Activated naive CD8-positive, alpha-beta T cell treated with anti-CD3 and anti-CD28 coated beads, Interleukin-2, amount 50 U/mL, for 24 hours (primary cell): ENCODE measurements at regions not wholly inside any gene's neighbourhood (a gene's known extent, or its start where the extent isn't known, plus 50 kb on each side); places are given as distances from the start of the nearest gene placed in this dataset.

ENCODE experiments used
- ATAC-seq: fragments of 150-1000 bp; cut with Tn5 transposase; one replicate; pipeline ENCODE4 v1.10.0; 2021
- DNase-seq: peaks from one replicate; pipeline ENCODE4 v3.0.0; 2021
- H3K27ac Mint-ChIP-seq: one replicate; pipeline ENCODE4 v1.8.0; 2021; ENCODE audit warnings: mild to moderate bottlenecking, mixed read lengths
- H3K27me3 Mint-ChIP-seq: one replicate; pipeline ENCODE4 v1.8.0; 2021; ENCODE audit warnings: mixed read lengths
- H3K36me3 Mint-ChIP-seq: one replicate; pipeline ENCODE4 v1.8.0; 2021; ENCODE audit warnings: low read depth, mixed read lengths
- H3K4me1 Mint-ChIP-seq: one replicate; pipeline ENCODE4 v1.8.0; 2021; ENCODE audit warnings: mixed read lengths
- H3K4me3 Mint-ChIP-seq: one replicate; pipeline ENCODE4 v1.8.0; 2021; ENCODE audit warnings: mild to moderate bottlenecking, moderate library complexity, mixed read lengths
- H3K9me3 Mint-ChIP-seq: one replicate; pipeline ENCODE4 v1.8.0; 2021; ENCODE audit warnings: mixed read lengths

DNA sequence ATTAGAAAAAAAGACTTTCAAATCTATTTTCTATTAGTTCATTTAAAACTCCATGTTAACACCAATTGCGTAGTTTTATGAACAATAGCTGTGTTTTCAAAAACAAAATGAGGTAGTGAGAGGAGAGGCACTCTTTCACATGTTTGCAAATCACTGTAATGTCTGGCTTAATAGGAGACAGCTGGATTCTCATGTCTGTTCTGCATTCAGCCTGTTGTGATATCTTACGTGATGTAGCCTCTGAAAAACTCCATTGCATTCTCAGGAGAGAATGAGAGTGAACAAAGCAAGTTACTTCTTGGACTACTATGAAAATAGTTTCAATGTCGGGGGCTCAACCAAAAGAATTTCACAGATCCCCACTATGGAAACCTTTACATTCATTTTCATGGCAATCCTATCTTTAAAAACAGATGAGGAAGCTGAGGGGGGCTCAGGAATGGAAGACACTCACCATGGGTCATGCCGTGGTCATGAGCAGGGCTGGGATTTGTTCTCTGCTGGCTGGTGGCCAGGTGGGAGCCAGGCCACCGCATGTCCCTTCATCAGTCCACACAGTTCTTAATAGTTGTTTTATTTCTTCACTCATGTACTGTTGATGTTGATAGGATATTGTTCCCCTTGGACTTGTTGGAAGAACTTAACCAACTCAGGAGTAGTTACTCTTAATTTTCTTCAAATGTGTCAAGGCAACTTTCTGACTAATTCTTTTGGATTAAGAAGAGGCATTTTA, 346.2 kb upstream of the FAR2 start:
- H3K9me3 Mint-ChIP-seq = no peaks in the 10 kb centered on the region
- DNase-seq = no peak
- H3K27ac Mint-ChIP-seq = no peak overlapping the region
- no peaks in the 10 kb centered on the region for H3K4me1 Mint-ChIP-seq
- H3K36me3 Mint-ChIP-seq = no peaks in the 10 kb centered on the region
- no peak for ATAC-seq
- H3K4me3 Mint-ChIP-seq = no peak overlapping the region
- no peaks in the 10 kb centered on the region for H3K27me3 Mint-ChIP-seq

DNA sequence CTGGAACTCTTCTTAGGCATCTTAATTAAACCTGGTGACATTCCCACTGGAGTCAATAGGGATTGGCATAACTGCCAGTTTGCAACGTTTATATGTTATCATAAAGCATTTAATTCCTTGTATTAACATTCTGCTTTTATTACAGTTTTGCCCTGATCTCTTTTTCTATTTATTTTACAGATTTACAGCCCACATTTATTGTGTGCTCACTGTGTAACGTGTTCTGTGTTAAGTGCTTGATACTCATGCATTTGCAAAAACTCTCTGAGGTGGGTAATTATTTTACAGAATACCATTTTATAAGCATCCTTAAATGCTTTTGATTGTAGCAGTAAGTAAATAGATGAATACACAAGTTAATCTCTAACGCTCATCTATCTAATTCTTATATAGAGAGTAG, 341.5 kb upstream of the FAR2 start:
- H3K27ac Mint-ChIP-seq = no peak overlapping the region
- no peaks in the 10 kb centered on the region for H3K9me3 Mint-ChIP-seq
- H3K4me3 Mint-ChIP-seq = no peak overlapping the region
- no peaks in the 10 kb centered on the region for H3K36me3 Mint-ChIP-seq
- H3K4me1 Mint-ChIP-seq = no peaks in the 10 kb centered on the region
- no peak for DNase-seq
- peaks cover 4% of the 10 kb centered on the region for H3K27me3 Mint-ChIP-seq
- no peak for ATAC-seq

DNA sequence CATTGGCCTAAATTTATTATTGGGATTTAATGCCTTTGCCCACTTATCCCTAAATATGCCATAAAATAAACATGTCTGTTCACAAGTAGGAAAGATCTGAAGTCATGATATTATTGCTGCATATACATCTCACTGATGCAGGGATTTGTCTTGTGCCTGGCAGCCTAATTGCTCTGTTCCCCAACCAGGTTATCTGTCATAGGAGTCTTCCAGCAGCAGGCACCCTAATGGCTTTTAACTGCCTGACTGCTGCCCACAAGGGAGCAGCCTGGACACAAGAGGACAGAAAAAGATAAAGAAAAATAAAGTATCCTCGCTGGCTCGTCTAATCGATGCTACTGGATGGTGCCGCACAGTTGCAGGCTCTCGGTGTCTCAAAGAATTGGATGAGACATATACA, 337.6 kb upstream of the FAR2 start:
- no peak overlapping the region for H3K27ac Mint-ChIP-seq
- no peaks in the 10 kb centered on the region for H3K36me3 Mint-ChIP-seq
- H3K4me1 Mint-ChIP-seq = no peaks in the 10 kb centered on the region
- DNase-seq (no peak), ATAC-seq (no peak)
- H3K27me3 Mint-ChIP-seq = peaks cover 4% of the 10 kb centered on the region
- no peak overlapping the region for H3K4me3 Mint-ChIP-seq
- no peaks in the 10 kb centered on the region for H3K9me3 Mint-ChIP-seq

DNA sequence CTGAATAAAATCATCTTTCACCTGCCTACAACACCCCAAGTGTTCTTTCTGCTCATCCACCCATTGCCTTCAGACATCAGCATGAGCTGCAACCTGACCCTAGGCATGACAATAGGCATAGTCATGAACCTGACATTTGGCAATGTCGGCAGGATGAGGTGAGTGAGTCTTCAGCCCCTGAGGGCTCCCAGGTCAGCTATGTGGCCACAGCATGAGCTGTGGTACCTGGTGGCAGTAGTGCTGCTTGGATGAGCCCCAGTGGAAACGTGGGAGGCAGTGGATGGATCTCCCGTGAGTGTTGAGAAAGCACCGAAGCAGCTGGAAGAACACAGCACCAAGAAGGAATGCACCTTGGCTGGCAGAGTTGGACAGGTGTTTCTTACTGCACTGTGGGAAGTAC, 334.8 kb upstream of the FAR2 start:
- ATAC-seq (no peak), DNase-seq (no peak)
- no peaks in the 10 kb centered on the region for H3K4me1 Mint-ChIP-seq
- no peaks in the 10 kb centered on the region for H3K9me3 Mint-ChIP-seq
- H3K4me3 Mint-ChIP-seq = no peak overlapping the region
- no peaks in the 10 kb centered on the region for H3K36me3 Mint-ChIP-seq
- no peak overlapping the region for H3K27ac Mint-ChIP-seq
- H3K27me3 Mint-ChIP-seq = no peaks in the 10 kb centered on the region

DNA sequence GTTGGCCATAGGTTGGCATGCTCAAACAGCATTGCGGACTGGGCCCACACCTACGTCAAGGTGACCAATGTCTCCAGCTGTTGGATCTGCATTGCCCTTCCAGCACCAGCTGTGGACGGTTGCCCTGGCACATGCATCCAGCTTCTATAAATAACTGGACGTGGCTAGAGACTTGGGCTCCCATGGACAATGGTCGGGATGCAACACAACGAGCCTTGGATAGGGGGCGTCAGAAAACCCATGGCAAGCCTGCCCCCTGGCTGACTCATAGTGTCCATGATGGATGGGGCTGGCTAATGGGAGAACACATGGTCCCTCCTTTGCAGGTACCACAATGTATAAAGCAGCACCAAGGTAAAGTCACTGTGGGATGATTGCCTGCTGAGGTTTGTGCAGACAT, 331.6 kb upstream of the FAR2 start:
- H3K36me3 Mint-ChIP-seq = no peaks in the 10 kb centered on the region
- no peaks in the 10 kb centered on the region for H3K4me1 Mint-ChIP-seq
- DNase-seq (no peak), ATAC-seq (no peak)
- H3K27me3 Mint-ChIP-seq = no peaks in the 10 kb centered on the region
- no peak overlapping the region for H3K4me3 Mint-ChIP-seq
- no peak overlapping the region for H3K27ac Mint-ChIP-seq
- no peaks in the 10 kb centered on the region for H3K9me3 Mint-ChIP-seq

DNA sequence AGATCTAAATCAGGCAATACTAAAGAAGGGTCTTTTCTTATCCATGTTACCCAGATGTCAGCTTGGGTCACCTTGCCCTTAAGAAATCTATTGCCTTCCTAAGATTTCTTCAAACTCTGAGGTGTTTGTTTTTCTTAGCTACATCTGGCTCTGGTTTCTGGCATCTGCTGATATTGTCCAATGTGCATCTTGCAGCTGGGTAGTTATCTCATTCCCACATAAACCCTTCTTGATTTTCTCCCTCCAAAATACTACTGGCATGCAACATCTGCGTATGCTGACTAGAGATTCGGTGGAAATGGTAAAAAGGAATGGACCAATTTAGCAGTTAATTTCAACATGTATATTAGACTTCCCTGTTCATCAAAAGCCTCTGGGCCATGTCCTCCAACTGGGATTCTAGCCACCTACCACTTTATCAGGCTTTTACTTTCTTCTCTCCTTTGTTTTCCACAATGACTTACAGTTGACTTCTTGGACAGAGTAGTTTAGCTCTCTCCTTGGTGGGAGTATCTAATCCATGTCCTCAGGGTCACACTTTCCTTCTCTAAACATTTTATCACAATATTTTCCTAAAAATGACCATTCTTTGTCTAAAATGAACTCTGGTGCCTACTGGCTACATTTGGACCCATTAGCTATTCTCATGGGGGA, 324.8 kb upstream of the FAR2 start:
- ATAC-seq = no peak
- no peak for DNase-seq
- Mint-ChIP-seq H3K27me3 (peaks cover 2% of the 10 kb centered on the region), H3K27ac (no peak overlapping the region), H3K4me3 (no peak overlapping the region), H3K4me1 (no peaks in the 10 kb centered on the region), H3K36me3 (no peaks in the 10 kb centered on the region), H3K9me3 (no peaks in the 10 kb centered on the region)

DNA sequence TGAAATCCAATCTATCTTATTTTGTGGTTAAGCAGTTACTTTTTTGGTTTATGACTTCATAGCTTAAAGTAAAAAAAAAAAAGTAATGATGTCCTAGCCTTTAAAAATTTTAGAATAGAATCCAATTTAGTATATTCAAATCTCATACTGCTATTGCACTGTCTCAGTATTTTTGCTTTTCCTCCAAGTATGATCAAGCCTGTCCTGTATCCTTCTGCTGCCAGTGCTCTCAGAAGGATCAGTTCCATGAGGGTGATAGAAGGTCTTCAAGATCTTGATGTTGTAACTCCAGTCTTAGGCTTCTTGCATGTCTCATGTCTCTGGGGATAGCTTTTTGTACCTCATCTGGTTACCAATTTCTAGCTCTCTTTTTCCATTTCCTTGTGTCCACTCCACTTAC, 324.2 kb upstream of the FAR2 start:
- no peak overlapping the region for H3K4me3 Mint-ChIP-seq
- H3K36me3 Mint-ChIP-seq = no peaks in the 10 kb centered on the region
- peaks cover 2% of the 10 kb centered on the region for H3K27me3 Mint-ChIP-seq
- DNase-seq = no peak
- no peak overlapping the region for H3K27ac Mint-ChIP-seq
- H3K4me1 Mint-ChIP-seq = no peaks in the 10 kb centered on the region
- H3K9me3 Mint-ChIP-seq = no peaks in the 10 kb centered on the region
- ATAC-seq = no peak

DNA sequence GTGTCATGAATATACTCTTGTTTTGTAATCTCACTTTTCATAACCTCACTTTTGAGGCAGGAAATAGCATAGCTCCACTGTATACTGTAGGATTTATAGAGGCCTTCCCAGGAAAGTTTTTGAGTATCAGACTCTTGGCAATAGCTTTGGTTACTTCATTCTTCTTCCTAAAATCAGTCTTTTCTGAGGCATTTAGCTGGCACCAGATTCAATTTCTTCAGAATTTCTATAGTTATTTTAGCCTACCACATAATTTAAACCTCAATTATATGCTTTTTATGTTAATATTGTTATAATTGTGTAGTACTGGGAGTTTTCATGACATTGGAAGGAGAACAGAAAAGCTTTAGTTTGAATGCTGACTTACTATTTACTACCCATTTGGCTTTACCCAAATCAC, 322.3 kb upstream of the FAR2 start:
- Mint-ChIP-seq H3K4me1 (no peaks in the 10 kb centered on the region), H3K27ac (no peak overlapping the region), H3K27me3 (peaks cover 3% of the 10 kb centered on the region), H3K36me3 (no peaks in the 10 kb centered on the region), H3K4me3 (no peak overlapping the region), H3K9me3 (no peaks in the 10 kb centered on the region)
- no peak for ATAC-seq
- no peak for DNase-seq

DNA sequence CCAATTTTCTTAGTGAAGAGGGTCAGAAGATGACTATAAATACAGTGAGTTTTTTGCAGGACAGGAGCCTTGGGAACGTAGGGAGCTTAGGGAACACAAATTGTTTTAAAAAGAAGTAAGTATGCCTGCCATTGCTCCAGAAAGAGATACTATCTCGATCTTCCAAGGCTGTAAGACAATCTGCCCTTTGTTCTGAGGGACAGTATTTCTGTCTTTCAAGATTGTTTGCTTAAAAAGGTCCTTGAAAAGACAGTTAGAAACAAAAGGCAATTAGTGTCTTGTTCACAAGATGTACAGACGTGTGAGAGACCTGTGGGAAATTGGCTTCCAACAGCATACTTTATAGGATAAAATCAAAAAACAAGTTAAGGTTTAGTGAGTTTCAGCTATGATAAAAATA, 321.2 kb upstream of the FAR2 start:
- H3K4me1 Mint-ChIP-seq = no peaks in the 10 kb centered on the region
- ATAC-seq (no peak), DNase-seq (no peak)
- no peak overlapping the region for H3K4me3 Mint-ChIP-seq
- H3K27ac Mint-ChIP-seq = no peak overlapping the region
- H3K27me3 Mint-ChIP-seq = peaks cover 3% of the 10 kb centered on the region
- no peaks in the 10 kb centered on the region for H3K36me3 Mint-ChIP-seq
- H3K9me3 Mint-ChIP-seq = no peaks in the 10 kb centered on the region

DNA sequence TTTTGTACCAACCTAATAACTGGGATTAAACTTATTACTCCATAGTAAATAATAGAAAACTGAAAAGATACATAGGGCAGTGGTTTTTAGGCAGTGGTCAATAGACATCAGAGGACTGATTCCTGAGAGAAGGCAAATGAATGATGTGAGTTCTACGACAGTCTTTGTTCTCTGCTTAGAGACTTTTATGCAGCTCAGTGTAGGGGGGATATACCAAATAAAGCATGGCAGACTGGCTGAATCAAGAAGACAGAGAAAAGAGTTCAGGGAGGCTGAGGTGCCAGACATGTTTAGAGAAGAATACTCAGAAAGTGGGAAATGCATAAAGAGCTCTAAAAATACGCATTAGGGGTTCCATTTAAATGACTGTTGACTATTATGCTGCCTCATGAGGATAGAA, 320.8 kb upstream of the FAR2 start:
- DNase-seq (no peak), ATAC-seq (no peak)
- Mint-ChIP-seq H3K4me1 (no peaks in the 10 kb centered on the region), H3K9me3 (no peaks in the 10 kb centered on the region), H3K27ac (no peak overlapping the region), H3K36me3 (no peaks in the 10 kb centered on the region), H3K4me3 (no peak overlapping the region), H3K27me3 (peaks cover 3% of the 10 kb centered on the region)

DNA sequence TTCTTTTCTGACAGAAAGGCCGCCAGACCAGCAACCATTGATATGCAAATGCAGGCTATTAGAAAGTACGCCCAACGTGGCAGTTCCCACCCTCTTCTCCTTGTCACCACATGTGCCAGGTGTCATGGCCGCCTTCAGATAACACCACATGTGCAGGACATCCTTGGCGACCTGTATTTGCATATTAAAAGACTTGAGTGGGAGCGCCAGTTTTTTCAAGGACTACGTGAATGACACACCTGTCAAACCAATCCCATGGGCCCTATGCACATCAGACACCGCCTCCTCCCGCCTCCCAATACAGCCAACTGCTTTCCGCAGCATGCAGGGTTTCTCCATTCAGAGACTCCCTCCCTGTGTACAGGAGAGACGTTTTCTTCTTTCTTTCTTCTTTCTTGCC, 318.6 kb upstream of the FAR2 start:
- Mint-ChIP-seq H3K27me3 (peaks cover 3% of the 10 kb centered on the region), H3K4me1 (no peaks in the 10 kb centered on the region), H3K4me3 (no peak overlapping the region), H3K9me3 (peaks cover 4% of the 10 kb centered on the region), H3K27ac (no peak overlapping the region), H3K36me3 (no peaks in the 10 kb centered on the region)
- no peak for ATAC-seq
- DNase-seq = no peak

DNA sequence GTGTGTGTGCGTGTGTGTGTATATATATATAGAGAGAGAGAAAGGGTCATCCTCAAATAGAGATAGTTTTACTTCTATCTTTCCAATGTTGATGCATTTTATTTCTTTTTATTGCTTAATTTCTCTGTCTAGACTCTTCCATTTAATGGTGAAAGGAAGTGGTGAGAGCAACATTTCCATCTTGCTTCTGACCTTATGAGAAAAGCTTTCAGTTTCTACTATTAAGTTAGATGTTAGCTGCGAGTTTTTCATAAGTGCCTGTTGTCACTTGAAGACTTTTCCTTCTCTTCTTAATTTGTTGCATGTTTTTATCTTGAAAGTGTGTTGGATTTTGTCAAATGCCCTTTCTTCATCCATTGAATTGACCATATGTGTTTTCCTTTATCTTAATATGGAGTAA, 304.4 kb upstream of the FAR2 start:
- DNase-seq = no peak
- Mint-ChIP-seq H3K27me3 (peaks cover 2% of the 10 kb centered on the region), H3K4me3 (no peak overlapping the region), H3K9me3 (peaks cover 7% of the 10 kb centered on the region), H3K4me1 (no peaks in the 10 kb centered on the region), H3K36me3 (no peaks in the 10 kb centered on the region), H3K27ac (no peak overlapping the region)
- ATAC-seq = no peak

DNA sequence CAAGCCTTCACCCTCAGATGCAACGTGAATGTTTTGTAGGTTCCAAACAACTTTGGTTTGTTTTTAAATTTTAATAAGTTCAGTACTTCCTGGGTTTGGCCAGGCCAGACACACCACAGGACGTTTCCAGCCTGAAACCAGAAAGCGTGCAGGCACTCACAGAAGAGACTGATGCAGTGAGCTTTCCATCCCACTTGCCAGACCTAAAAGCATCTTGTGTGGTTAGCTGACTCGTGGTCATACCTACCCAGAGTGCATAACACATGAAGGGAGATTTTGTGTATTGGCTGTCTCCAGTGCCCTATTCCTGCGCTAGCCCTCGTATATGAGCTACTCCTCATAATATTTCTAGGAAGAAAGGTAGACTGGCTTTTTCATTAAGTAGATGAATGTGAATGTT, 297.3 kb upstream of the FAR2 start:
- ATAC-seq (no peak), DNase-seq (no peak)
- H3K9me3 Mint-ChIP-seq = no peaks in the 10 kb centered on the region
- no peaks in the 10 kb centered on the region for H3K36me3 Mint-ChIP-seq
- H3K4me1 Mint-ChIP-seq = no peaks in the 10 kb centered on the region
- H3K27ac Mint-ChIP-seq = no peak overlapping the region
- no peaks in the 10 kb centered on the region for H3K27me3 Mint-ChIP-seq
- H3K4me3 Mint-ChIP-seq = no peak overlapping the region

DNA sequence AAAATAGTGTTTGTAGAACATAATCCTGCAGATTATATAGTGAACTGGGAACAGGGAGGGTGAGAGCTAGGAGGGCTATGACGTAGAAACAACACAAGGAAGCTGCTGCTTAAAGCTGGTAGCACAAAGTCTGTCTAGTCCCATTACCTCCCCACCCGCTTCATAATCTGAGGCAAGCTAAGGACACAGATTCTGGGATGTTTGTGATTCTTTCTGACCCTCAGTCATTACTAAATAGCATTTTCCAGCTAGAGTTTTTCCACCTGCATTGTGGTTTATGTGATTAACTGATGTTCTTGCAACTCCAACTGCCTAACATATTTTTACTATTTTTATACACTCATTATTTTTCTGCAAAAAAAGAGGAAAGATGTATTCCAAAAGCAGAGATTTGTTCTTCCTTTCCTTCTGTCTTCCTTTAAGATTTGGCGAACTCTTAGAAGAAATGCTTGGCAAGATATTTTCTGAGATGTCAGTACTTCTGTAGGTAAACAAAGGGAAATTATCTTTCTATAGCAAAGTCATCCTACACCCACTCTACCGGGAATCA, 293.2 kb upstream of the FAR2 start:
- DNase-seq = no peak
- no peaks in the 10 kb centered on the region for H3K36me3 Mint-ChIP-seq
- H3K9me3 Mint-ChIP-seq = no peaks in the 10 kb centered on the region
- no peak for ATAC-seq
- H3K27ac Mint-ChIP-seq = no peak overlapping the region
- H3K27me3 Mint-ChIP-seq = no peaks in the 10 kb centered on the region
- H3K4me3 Mint-ChIP-seq = no peak overlapping the region
- H3K4me1 Mint-ChIP-seq = no peaks in the 10 kb centered on the region

DNA sequence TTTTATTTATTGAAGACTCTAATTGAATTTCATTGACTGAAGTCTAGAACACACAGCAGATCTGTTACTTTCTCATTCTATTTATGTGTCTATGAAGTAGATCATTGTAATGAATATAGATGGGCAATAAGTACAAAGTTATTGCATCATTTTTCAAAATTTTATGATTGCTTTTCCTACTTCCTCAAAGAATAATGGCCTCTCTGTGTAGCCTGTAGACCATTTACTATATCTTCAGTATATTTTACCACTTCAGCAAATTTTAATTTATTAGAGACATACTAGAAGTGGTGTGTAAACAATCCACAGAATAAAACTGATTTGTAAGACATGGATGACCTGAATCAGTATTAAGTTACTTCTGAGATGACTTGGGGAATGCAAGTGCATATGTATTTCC, 291.7 kb upstream of the FAR2 start:
- no peak for ATAC-seq
- Mint-ChIP-seq H3K36me3 (no peaks in the 10 kb centered on the region), H3K27me3 (no peaks in the 10 kb centered on the region), H3K27ac (no peak overlapping the region), H3K4me3 (no peak overlapping the region), H3K4me1 (no peaks in the 10 kb centered on the region), H3K9me3 (no peaks in the 10 kb centered on the region)
- no peak for DNase-seq
